DOHH2 (cell line): ENCODE measurements at regions not wholly inside any gene's neighbourhood (a gene's known extent, or its start where the extent isn't known, plus 50 kb on each side); places are given as distances from the start of the nearest gene placed in this dataset.

Source experiments
- H3F3A ChIP-seq: fragments of 200-600 bp; sonication (generic), shearing (Covaris generic); 2 replicates; pipeline ENCODE4 v1.6.0; 2016; ENCODE audit warnings: antibody characterized with exemption, mild to moderate bottlenecking; ENCODE audit not compliant: control insufficient read depth, insufficient read depth
- H3K27ac ChIP-seq: fragments of 200-600 bp; sonication (generic); 2 replicates; pipeline ENCODE4 v1.5.1; 2014; ENCODE audit warnings: low read depth, mild to moderate bottlenecking, low read length, moderate library complexity
- H3K27me3 ChIP-seq: fragments of 200-600 bp; sonication (generic); 2 replicates; pipeline ENCODE4 v1.6.1; 2014; ENCODE audit warnings: mild to moderate bottlenecking, low read length, mixed read lengths; ENCODE audit not compliant: control insufficient read depth
- H3K36me3 ChIP-seq: fragments of 200-600 bp; sonication (generic); 2 replicates; pipeline ENCODE4 v1.6.1; 2014; ENCODE audit warnings: mild to moderate bottlenecking, low read length, moderate library complexity, mixed read lengths; ENCODE audit not compliant: control insufficient read depth
- H3K4me1 ChIP-seq: fragments of 200-600 bp; sonication (generic); 2 replicates; pipeline ENCODE4 v1.6.1; 2014; ENCODE audit warnings: mild to moderate bottlenecking, low read length, mixed read lengths; ENCODE audit not compliant: control insufficient read depth
- H3K4me2 ChIP-seq: fragments of 200-600 bp; sonication (generic); 2 replicates; pipeline ENCODE4 v1.6.0; 2014; ENCODE audit warnings: mild to moderate bottlenecking, low read length, moderate library complexity
- H3K4me3 ChIP-seq: fragments of 200-600 bp; sonication (generic); 2 replicates; pipeline ENCODE4 v1.5.1; 2014; ENCODE audit warnings: mild to moderate bottlenecking, low read length, mixed read lengths
- H3K79me2 ChIP-seq: fragments of 200-600 bp; sonication (generic); 2 replicates; pipeline ENCODE4 v1.6.1; 2014; ENCODE audit warnings: mild to moderate bottlenecking, low read length, mixed read lengths; ENCODE audit not compliant: control insufficient read depth
- H3K9me2 ChIP-seq: fragments of 200-600 bp; sonication (generic); replicated peaks from 2 replicates; pipeline ENCODE4 v1.6.1; 2014; ENCODE audit warnings: mild to moderate bottlenecking, low read length, mixed read lengths; ENCODE audit not compliant: control insufficient read depth
- H3K9me3 ChIP-seq: fragments of 200-600 bp; sonication (generic); 2 replicates; pipeline ENCODE4 v1.6.1; 2014; ENCODE audit warnings: antibody characterized with exemption, low read length, mixed read lengths; ENCODE audit not compliant: control insufficient read depth, insufficient read depth
- H4K20me1 ChIP-seq: fragments of 200-600 bp; sonication (generic); 2 replicates; pipeline ENCODE4 v1.6.0; 2014; ENCODE audit warnings: low read depth, mild to moderate bottlenecking, antibody characterized with exemption, low read length, moderate library complexity; ENCODE audit not compliant: control insufficient read depth, insufficient read depth
- CTCF ChIP-seq: fragments of 200-600 bp; sonication (generic); IDR thresholded peaks from one replicate; pipeline ENCODE4 v1.5.1; 2014; ENCODE audit warnings: antibody characterized with exemption, mild to moderate bottlenecking, low read depth, low read length; ENCODE audit not compliant: poor library complexity, severe bottlenecking
- EZH2phosphoT487 ChIP-seq: fragments of 200-600 bp; sonication (generic); IDR thresholded peaks from 2 replicates; pipeline ENCODE4 v1.6.1; 2017; ENCODE audit warnings: borderline replicate concordance, mild to moderate bottlenecking, antibody characterized with exemption, low read length, moderate library complexity, mixed read lengths

- Histone ChIP-seq H3K9me3 (no peaks in the 10 kb centered on the region), H3F3A (0 out of 2 replicates have a peak, but pooled peaks cover 3% of the 10 kb centered on the region), H4K20me1 (no peaks in the 10 kb centered on the region), H3K4me1 (peaks cover 2% of the 10 kb centered on the region), H3K36me3 (no peaks in the 10 kb centered on the region), H3K4me3 (no peak overlapping the region), H3K4me2 (no peak overlapping the region), H3K27me3 (no peaks in the 10 kb centered on the region), H3K27ac (no peak overlapping the region), H3K9me2 (no peaks in the 10 kb centered on the region), H3K79me2 (no peaks in the 10 kb centered on the region)
- TF ChIP-seq CTCF = no peak
- TF ChIP-seq EZH2phosphoT487 = no peak
Measured at GRCh38 chr2:64757126-64757525, 103.4 kb upstream of the SERTAD2 start.

- no peaks in the 10 kb centered on the region for H3F3A ChIP-seq
- no peaks in the 10 kb centered on the region for H3K36me3 ChIP-seq
- no peak overlapping the region for H3K4me3 ChIP-seq
- no peak overlapping the region for H3K4me2 ChIP-seq
- no peak overlapping the region for H3K27ac ChIP-seq
- H4K20me1 ChIP-seq = no peaks in the 10 kb centered on the region
- TF ChIP-seq CTCF = no peak
- TF ChIP-seq EZH2phosphoT487 = no peak
- H3K9me2 ChIP-seq = no peaks in the 10 kb centered on the region
- H3K27me3 ChIP-seq = no peaks in the 10 kb centered on the region
- H3K4me1 ChIP-seq = peaks cover 7% of the 10 kb centered on the region
- no peaks in the 10 kb centered on the region for H3K9me3 ChIP-seq
- H3K79me2 ChIP-seq = no peaks in the 10 kb centered on the region
Measured at GRCh38 chr2:64760128-64760527, 106.4 kb upstream of the SERTAD2 start.

- no peaks in the 10 kb centered on the region for H3K9me2 ChIP-seq
- no peaks in the 10 kb centered on the region for H3K9me3 ChIP-seq
- H3K27me3 ChIP-seq = no peaks in the 10 kb centered on the region
- no peaks in the 10 kb centered on the region for H3K36me3 ChIP-seq
- H3K27ac ChIP-seq = no peak overlapping the region
- no peak overlapping the region for H3K4me3 ChIP-seq
- TF ChIP-seq EZH2phosphoT487 (no peak), CTCF (no peak)
- no peaks in the 10 kb centered on the region for H4K20me1 ChIP-seq
- peaks cover 13% of the 10 kb centered on the region; the same call in 1 of the 2 replicates for H3F3A ChIP-seq
- no peak overlapping the region for H3K4me2 ChIP-seq
- H3K79me2 ChIP-seq = no peaks in the 10 kb centered on the region
- peaks cover 18% of the 10 kb centered on the region for H3K4me1 ChIP-seq
Measured at GRCh38 chr2:64762301-64762997, 108.7 kb upstream of the SERTAD2 start.
